AG04450 (cell line): ENCODE measurements at regions not wholly inside any gene's neighbourhood (a gene's known extent, or its start where the extent isn't known, plus 50 kb on each side); places are given as distances from the start of the nearest gene placed in this dataset.

Source experiments
- CTCF ChIA-PET: fragments of 300-600, 350-600 bp; formaldehyde crosslinking; extraction: SDS; loops from one replicate; lab custom pipeline; 2022; ENCODE audit warnings: antibody characterized with exemption, inconsistent platforms; lab: Charles Lee
- POLR2A ChIA-PET: fragments of 350-600 bp; formaldehyde crosslinking; extraction: SDS; loops from one replicate; lab custom pipeline; 2021; ENCODE audit warnings: antibody characterized with exemption, inconsistent platforms; lab: Yijun Ruan, JAX
- DNase-seq: peaks from one replicate; pipeline ENCODE4 v3.0.0-alpha.2; 2011; ENCODE audit warnings: low read depth, low spot score
- H3K27ac ChIP-seq: one replicate; pipeline ENCODE4 v1.5.1; 2012; ENCODE audit warnings: low read depth, low read length, control low read depth
- H3K27me3 ChIP-seq: one replicate; pipeline ENCODE4 v1.6.0; 2012; ENCODE audit warnings: low read length; ENCODE audit not compliant: control insufficient read depth, insufficient read depth
- H3K4me3 ChIP-seq: 2 replicates; pipeline ENCODE4 v1.5.1; 2011; ENCODE audit warnings: mild to moderate bottlenecking, low read depth, low read length, control low read depth
- H3K9me3 ChIP-seq: 2 replicates; pipeline ENCODE4 v1.5.1; 2012; ENCODE audit warnings: low read length; ENCODE audit not compliant: control insufficient read depth, insufficient read depth
- CTCF ChIP-seq: IDR thresholded peaks from 2 replicates; pipeline ENCODE4 v1.5.1; 2011; ENCODE audit warnings: low read depth, low read length, control low read depth, inconsistent platforms

GRCh38 chr11:103805688-103806009 is 230.8 kb upstream of the DDI1 start:
- POLR2A ChIA-PET = interaction anchor here (0.7 kb wide), 1 partner anchor 442 kb away, joined by 3 read pairs; no protein-coding TSS in a partner anchor
- Histone ChIP-seq H3K4me3 (no peak overlapping the region), H3K9me3 (no peaks in the 10 kb centered on the region), H3K27me3 (no peaks in the 10 kb centered on the region), H3K27ac (no peak overlapping the region)
- CTCF ChIA-PET = no interaction called here
- TF ChIP-seq CTCF = no peak
- no peak for DNase-seq

- POLR2A ChIA-PET = no interaction called here
- Histone ChIP-seq H3K9me3 (no peaks in the 10 kb centered on the region), H3K4me3 (no peak overlapping the region), H3K27me3 (no peaks in the 10 kb centered on the region), H3K27ac (no peak overlapping the region)
- no peak for TF ChIP-seq CTCF
- CTCF ChIA-PET = no interaction called here
- DNase-seq = peak; percentile 58
Measured at GRCh38 chr11:103806130-103806895, 230.1 kb upstream of the DDI1 start.

- Histone ChIP-seq H3K9me3 (no peaks in the 10 kb centered on the region), H3K27ac (no peak overlapping the region), H3K4me3 (no peak overlapping the region), H3K27me3 (no peaks in the 10 kb centered on the region)
- no peak for DNase-seq
- ChIA-PET CTCF (no interaction called here), POLR2A (no interaction called here)
- TF ChIP-seq CTCF = no peak
Measured at GRCh38 chr11:103807806-103808205, 228.6 kb upstream of the DDI1 start.

- no peak overlapping the region for H3K27ac ChIP-seq
- no peak for DNase-seq
Measured at GRCh38 chr11:103808252-103808651, 228.2 kb upstream of the DDI1 start.

More at GRCh38 chr11:103808252-103808651, 228.2 kb upstream of the DDI1 start:
- Histone ChIP-seq H3K4me3 (no peak overlapping the region), H3K27me3 (no peaks in the 10 kb centered on the region), H3K9me3 (no peaks in the 10 kb centered on the region)
- ChIA-PET POLR2A (no interaction called here), CTCF (no interaction called here)
- no peak for TF ChIP-seq CTCF
